ENCODE measurements at regions not wholly inside any gene's neighbourhood (a gene's known extent, or its start where the extent isn't known, plus 50 kb on each side); places are given as distances from the start of the nearest gene placed in this dataset.

DNA sequence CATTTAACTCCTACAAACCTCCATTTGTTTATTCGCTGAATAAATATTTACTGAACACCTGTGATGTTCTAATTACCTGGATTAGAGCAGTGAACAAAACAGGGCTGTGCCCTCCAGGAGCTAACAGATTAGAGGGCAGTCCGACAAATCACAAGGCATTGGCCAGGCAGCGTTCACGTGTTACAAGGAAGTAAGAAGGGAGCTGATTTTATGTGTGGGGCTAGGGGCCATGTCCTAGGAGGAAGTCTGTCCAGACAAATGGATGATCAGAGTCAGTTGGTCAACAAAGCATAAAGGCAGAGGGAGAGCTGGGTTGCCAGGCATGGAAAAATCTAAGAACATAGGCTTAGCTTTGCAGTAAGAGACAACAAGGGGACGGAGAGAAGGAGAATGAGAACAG lies 57.3 kb upstream of the BACE2 start:
- Histone ChIP-seq H3K9ac (ENCODE audit: low read depth in 1 of 2, low read length in 2 of 2) (no peak overlapping the region), H3K36me3 (ENCODE audit: control insufficient read depth in 2 of 2, insufficient read depth in 2 of 2, low read length in 2 of 2) (no peaks in the 10 kb centered on the region), H3K27me3 (ENCODE audit: control insufficient read depth in 2 of 2, insufficient read depth in 2 of 2, low read length in 2 of 2) (peaks cover 6 to 18% of the 10 kb centered on the region in 2 donors), H3K27ac (ENCODE audit: low read depth in 2 of 2, low read length in 2 of 2) (no peak overlapping the region), H3K4me1 (ENCODE audit: control insufficient read depth in 2 of 2, insufficient read depth in 2 of 2, low read length in 2 of 2) (peaks cover 0 to 3% of the 10 kb centered on the region in 2 donors), H3K4me3 (ENCODE audit: low read length in 2 of 2) (no peak overlapping the region), H3K9me3 (ENCODE audit: control insufficient read depth in 2 of 2, low read length in 2 of 2) (no peaks in the 10 kb centered on the region)

DNA sequence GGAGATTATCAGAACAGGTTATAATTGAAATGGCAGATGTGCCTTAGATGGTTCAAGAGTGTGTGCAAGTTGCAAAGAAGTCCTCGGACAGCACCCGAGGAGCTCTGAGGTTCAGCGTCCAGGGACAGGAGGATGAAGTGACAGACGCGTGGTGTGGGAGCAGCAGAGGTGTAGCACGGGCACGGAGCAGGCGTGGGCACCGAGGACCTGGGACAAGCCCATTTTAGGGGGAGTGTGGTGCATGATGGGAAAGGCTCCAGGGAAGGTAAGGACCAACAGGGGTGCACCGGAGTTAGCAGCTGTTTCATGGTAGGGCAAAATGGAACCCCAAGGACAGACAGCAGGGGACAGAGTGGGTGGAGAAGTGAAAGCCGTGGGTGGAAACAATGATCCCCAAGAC lies 56.3 kb upstream of the BACE2 start:
- no peak overlapping the region for H3K27ac ChIP-seq (ENCODE audit: low read depth in 2 of 2, low read length in 2 of 2)
- peaks cover 0 to 3% of the 10 kb centered on the region in 2 donors for H3K4me1 ChIP-seq (ENCODE audit: control insufficient read depth in 2 of 2, insufficient read depth in 2 of 2, low read length in 2 of 2)
- H3K9ac ChIP-seq (ENCODE audit: low read depth in 1 of 2, low read length in 2 of 2), result no peak overlapping the region
- H3K27me3 ChIP-seq (ENCODE audit: control insufficient read depth in 2 of 2, insufficient read depth in 2 of 2, low read length in 2 of 2), result peaks cover 6 to 18% of the 10 kb centered on the region in 2 donors
- H3K9me3 ChIP-seq (ENCODE audit: control insufficient read depth in 2 of 2, low read length in 2 of 2), result no peaks in the 10 kb centered on the region
- no peaks in the 10 kb centered on the region for H3K36me3 ChIP-seq (ENCODE audit: control insufficient read depth in 2 of 2, insufficient read depth in 2 of 2, low read length in 2 of 2)
- H3K4me3 ChIP-seq (ENCODE audit: low read length in 2 of 2), result no peak overlapping the region

DNA sequence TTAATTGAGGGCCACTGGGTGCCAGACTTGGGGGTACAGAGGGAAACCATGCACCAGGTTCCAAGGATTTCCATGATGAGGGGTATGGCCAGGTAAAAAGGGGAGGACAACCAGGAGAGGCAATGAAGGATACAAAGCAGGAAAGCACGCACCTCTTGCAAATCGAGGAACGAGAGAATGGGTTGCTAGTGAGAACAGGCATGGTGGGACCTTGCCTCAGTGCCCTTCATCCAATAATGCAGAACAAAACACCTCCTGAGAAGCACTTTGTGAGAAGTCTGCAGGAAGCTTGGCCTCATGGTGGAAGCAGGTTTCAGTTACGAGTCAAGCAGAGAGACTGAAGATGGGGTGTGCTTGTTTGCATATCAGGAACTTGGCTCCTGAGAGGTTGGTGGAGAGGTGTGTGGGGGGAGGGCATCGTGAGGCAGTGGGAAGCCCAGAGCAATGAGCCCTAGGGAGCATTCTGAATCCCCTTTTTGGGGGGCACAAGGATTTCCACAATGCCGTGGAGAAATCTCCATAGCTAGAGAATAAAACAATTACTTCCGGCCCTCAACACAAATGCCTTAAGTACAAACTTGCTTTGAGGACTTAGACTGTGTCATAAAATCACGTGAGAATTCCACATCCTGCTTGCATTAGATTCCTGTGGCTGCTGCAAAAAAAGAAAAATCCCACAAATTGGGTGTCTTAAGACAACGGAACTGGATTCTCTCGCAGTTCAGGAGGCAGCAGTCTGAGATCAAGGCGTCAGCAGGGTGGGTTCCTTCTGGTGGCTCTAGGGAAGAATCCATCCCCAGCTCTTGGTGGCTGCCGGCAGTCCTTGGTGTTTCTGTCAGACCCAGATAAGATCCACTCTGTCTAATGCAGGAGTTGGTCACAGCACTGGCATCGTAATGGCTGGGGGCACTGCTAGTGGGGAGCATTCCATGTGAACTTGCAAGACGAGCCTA lies 54.9 kb upstream of the BACE2 start:
- no peak overlapping the region for H3K27ac ChIP-seq (ENCODE audit: low read depth in 2 of 2, low read length in 2 of 2)

DNA sequence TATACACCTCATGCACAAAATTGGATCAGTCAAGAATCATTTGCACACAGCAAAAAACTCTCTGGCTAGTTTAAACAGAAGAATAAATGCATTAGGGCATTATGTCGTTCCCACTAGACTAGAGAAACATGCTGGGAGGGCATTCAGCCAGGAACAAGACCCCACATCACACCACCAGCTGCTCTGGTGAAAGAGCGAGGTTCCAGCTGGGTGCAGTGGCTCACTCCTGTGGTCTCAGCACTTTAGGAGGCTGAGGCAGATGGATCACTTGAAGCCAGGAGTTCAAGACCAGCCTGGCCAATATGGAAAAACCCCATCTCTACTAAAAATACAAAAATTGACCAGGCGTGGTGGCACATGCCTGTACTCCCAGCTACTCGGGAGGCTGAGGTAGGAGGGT lies 52.1 kb upstream of the BACE2 start:
- no peaks in the 10 kb centered on the region for H3K36me3 ChIP-seq (ENCODE audit: control insufficient read depth in 2 of 2, insufficient read depth in 2 of 2, low read length in 2 of 2)
- H3K27me3 ChIP-seq (ENCODE audit: control insufficient read depth in 2 of 2, insufficient read depth in 2 of 2, low read length in 2 of 2), result peaks cover 7 to 11% of the 10 kb centered on the region in 2 donors
- H3K4me1 ChIP-seq (ENCODE audit: control insufficient read depth in 2 of 2, insufficient read depth in 2 of 2, low read length in 2 of 2), result peaks cover 0 to 3% of the 10 kb centered on the region in 2 donors
- no peak overlapping the region for H3K4me3 ChIP-seq (ENCODE audit: low read length in 2 of 2)
- no peak overlapping the region for H3K9ac ChIP-seq (ENCODE audit: low read depth in 1 of 2, low read length in 2 of 2)
- H3K27ac ChIP-seq (ENCODE audit: low read depth in 2 of 2, low read length in 2 of 2), result no peak overlapping the region
- H3K9me3 ChIP-seq (ENCODE audit: control insufficient read depth in 2 of 2, low read length in 2 of 2), result no peaks in the 10 kb centered on the region

More for the DNA sequence above, 54.9 kb upstream of the BACE2 start:
- Histone ChIP-seq H3K9ac (ENCODE audit: low read depth in 1 of 2, low read length in 2 of 2) (no peak overlapping the region), H3K4me1 (ENCODE audit: control insufficient read depth in 2 of 2, insufficient read depth in 2 of 2, low read length in 2 of 2) (peaks cover 0 to 3% of the 10 kb centered on the region in 2 donors), H3K27me3 (ENCODE audit: control insufficient read depth in 2 of 2, insufficient read depth in 2 of 2, low read length in 2 of 2) (peaks cover 6 to 15% of the 10 kb centered on the region in 2 donors), H3K4me3 (ENCODE audit: low read length in 2 of 2) (peak overlapping the region; percentile 28 to 59), H3K36me3 (ENCODE audit: control insufficient read depth in 2 of 2, insufficient read depth in 2 of 2, low read length in 2 of 2) (no peaks in the 10 kb centered on the region), H3K9me3 (ENCODE audit: control insufficient read depth in 2 of 2, low read length in 2 of 2) (no peaks in the 10 kb centered on the region)

All from mucosa of rectum (tissue), 2 donors.